Hindlimb muscle (tissue), 1 donor: ENCODE measurements at regions not wholly inside any gene's neighbourhood (a gene's known extent, or its start where the extent isn't known, plus 50 kb on each side); places are given as distances from the start of the nearest gene placed in this dataset.

Experiments used
- DNase-seq: peaks from one replicate; pipeline ENCODE4 v3.0.0-alpha.2; 2013

- DNase-seq: peak; percentile 33
These were observed 375.9 kb downstream of the MCTP2 start for GRCh38 chr15:94607176-94607654.

DNA sequence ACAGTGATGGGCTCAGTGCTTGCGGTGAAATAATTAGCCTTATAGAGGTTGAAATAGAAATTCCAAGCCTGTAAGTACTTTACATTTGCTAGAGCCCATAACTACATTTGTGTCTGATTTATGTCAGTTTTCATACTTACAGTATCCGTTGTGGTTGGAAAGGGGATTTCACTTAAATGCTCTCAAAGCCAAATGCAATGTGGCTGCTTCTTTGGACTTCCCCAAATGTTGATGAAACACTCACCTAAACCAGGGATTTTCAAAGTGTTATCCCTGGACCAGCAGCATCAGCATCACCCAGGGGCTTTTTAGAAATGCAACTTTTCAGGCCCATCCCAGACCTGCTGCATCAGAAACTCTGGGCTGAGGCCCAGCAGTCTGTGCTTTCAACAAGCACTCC is 378.7 kb downstream of the MCTP2 start:
- DNase-seq: no peak

- no peak for DNase-seq
These were observed 379.1 kb downstream of the MCTP2 start for GRCh38 chr15:94610485-94610884.

DNA sequence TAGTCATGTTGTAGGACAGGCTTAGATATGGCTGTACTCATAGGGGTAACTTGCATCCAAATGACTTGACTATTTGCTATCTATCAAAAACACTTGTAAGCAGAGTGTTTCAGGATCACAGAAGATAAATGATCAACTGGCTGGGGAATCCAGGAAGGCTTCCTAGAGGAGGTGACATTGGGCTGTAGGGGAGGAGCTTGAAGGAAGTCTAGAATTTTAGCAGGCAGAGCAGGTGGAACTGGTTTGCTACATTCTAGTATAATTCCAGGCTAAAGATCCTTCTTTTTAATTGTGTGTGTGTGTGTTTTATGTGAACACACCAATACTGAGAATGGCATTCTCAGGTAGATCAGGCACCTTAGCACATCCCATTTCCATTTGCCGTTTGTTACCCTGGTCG is 380.3 kb downstream of the MCTP2 start:
- no peak for DNase-seq

DNA sequence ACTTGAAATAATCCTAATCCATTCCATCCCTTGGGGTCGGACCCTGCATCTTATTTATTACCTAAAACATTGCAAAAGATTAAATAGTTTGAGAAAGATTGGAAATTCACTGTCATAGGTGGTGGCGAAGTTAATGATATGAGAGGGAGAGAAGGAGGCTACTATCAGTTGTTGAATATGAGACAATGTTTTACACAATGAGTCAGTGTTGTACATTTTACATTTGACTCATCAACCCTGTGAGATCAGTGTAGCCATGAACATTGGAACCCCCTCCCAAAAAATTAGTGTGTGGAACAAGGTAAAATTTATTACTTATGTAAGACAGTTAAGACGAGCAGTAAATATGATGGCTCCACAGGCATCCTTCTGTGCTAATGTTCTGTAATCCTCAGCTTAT is 384.3 kb downstream of the MCTP2 start:
- DNase-seq: no peak

GRCh38 chr15:94620632-94621031 is 389.3 kb downstream of the MCTP2 start:
- no peak for DNase-seq

DNA sequence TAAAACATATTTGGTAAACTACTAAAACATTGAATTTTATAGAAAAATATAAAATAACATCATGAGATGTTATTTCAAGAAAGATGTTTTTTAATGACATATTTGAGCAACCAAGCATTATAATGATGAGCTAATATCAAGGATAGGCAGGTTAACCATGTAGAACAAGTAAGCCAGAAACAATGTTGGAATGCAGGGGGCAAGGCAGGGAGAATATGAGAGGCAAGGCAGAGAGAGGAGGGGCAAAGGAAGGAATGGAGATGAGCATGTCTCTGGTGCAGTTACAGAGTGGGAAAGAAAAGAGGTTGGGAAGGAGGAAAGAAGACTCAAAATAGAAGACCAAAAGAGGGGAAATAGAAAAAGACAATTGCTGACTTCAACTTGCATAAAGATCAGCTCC is 390.4 kb downstream of the MCTP2 start:
- no peak for DNase-seq

GRCh38 chr15:94626949-94627348 is 395.6 kb downstream of the MCTP2 start:
- DNase-seq: no peak

- no peak for DNase-seq
These were observed 400.2 kb downstream of the MCTP2 start for GRCh38 chr15:94631608-94632007.

GRCh38 chr15:94638183-94638582 is 406.8 kb downstream of the MCTP2 start:
- no peak for DNase-seq

DNA sequence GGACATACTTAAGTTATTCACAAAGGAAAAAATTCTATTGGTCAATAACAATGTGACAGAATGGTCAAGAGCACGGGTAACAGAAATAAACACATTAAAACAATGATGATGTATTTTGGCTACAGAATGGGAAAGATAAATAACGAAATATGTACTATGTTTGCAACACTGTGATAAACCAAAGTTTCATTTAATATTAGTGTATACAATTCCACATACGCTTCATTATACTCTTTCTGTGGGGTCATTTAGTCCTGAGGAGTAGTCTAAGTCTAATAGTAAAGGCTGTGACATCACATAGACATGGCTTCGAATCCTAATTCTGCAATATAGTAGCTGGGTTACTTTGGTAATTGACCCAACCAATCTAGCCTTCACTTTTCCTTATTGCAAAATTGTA is 408.3 kb downstream of the MCTP2 start:
- DNase-seq: no peak

- no peak for DNase-seq
These were observed 413.1 kb downstream of the MCTP2 start for GRCh38 chr15:94644433-94644832.

- no peak for DNase-seq
These were observed 421.7 kb downstream of the MCTP2 start for GRCh38 chr15:94653071-94653470.

DNA sequence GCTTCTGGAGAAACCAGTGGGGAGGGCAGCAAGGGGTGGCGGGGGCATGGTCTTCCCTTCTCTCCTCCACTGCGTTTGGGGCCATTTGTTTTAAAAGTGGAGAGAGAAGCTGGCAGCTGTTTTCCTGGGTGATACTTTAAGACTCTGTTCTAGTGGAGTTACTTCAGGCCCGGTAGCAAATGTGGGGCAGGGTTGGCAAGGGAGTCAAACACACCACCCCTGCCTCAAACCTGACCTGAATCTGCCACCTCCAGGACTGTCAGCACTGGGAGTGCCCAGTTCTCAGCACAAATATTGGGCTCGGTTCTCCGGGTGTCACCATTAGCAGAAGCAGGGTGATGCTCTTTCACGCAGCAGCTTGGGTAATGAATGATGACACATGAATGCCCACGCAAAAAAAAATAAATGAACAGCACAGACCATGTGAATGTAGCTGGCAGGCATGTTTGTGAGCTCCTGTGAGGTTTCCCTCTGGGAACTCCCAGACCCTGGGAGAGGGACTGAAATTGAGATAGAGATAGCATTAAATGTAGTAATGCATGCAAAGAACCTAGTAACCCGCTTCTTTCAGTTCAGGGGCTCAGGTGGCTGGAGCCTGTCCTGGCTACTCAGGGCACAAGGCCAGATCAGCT is 424.0 kb downstream of the MCTP2 start:
- DNase-seq: no peak

GRCh38 chr15:94665676-94666441 is 434.5 kb downstream of the MCTP2 start:
- no peak for DNase-seq

DNA sequence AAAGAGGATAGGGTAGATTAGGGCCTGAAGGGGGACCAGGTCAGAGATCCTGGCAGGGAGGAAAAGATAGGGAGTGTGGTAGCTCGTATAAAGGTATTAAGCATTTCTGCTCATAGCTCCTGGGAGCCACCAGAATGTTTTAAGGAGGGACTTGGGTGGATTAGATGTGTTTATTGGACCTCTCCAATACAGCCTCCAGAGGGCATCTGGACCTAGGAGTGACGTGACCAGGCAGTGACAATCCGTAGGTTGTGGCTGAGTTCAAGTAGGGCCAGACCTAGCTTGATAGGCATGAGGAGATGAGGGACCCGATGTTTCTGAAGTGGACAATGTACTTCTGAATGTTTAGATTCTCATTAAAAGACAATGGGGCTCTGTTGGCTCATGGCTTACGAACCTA is 435.2 kb downstream of the MCTP2 start:
- DNase-seq: no peak

DNA sequence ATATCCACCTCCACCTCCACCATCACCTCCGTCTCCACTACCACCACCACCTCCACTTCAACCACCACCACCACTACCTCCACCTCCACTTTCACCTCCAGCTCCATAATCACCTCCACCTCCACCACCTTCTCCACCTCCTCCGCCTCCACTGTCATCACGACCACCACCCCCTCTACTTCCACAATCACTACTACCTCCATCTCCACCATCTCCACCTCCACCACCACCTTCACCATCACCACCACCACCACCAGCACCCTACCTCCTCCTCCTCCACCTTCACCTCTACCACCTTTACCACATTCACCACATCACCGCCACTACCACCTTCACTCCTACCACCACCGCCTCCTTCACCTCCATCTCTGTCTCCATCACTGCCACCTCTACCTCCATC is 435.7 kb downstream of the MCTP2 start:
- no peak for DNase-seq

DNA sequence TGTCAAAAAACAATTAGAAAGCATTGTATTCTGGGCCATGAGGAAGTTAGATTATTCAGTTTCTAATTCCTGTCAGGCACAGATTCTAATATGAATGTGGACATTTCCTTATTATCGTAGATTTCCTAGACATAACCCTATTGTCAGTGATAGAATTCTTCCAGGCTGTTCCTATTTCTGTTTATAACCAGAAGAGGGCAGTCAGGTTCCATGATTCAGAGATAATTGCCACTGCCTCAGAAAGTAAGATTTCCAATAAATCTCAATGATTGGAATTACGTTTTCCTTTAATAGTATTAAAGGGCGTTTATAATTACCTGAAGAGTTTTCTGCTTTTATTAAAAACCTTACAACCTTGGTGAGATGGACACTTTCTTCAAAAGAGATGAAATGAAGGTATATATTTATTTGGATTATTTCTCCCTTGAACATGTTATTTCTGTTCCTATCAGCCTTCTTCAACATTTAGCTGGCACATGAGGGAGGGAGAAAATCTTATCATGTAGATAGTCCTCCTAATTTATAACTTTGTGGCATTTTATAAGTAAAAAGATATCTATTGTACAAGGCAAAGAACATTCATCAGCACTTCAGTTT is 439.2 kb downstream of the MCTP2 start:
- DNase-seq: peak; percentile 44

DNA sequence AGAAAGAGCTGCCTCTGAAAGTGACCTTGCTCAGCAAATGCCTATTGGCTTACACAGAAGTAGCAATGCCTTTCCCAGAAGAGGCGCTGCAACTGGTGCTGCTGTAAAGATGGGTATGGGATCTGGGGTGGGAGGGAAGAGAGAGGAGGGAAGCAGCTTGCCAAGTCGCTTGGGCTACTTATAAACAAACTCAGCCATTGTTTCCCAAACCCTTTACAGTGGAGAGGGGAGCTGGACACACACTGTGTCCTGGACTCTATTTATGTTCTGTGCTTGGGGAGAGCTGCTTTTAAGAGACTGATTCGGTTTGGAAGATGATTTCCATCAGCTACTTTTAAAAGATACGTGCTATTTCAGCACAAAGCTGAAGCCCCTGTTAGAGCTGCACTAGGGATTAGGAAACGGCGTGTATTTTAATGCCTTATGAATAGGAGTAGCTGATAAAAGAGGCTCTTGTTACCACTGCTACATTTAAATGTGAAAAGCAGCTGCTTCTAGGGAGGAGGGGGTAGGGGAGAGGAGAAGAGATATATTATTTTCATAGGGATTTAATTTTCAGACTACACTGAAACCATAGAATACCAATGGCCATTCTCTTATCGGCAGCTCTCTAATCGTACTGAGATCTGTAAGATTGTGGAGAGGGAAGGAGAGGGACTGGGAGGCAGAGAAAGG is 440.6 kb downstream of the MCTP2 start:
- DNase-seq: peak; percentile 51

DNA sequence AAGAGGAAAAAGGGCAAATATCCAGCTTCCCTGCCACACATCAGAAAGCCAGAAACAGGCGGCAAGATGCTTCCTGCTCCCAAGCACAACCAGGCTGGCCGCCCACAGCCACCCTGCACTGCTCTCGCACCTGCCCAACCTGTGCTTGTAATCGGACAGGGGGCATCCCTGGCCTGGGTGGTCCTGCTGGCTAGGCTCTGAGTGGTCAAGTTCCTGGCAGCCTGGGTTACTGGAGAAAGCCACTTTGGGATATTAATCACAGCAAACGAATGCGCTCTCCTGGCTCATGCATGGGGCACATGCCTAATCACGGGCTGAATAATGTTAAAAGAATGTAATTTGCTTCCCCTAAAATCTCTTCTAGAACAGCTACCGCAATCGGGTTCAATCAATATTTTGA is 442.4 kb downstream of the MCTP2 start:
- DNase-seq: no peak

- no peak for DNase-seq
These were observed 442.9 kb downstream of the MCTP2 start for GRCh38 chr15:94674296-94674695.

- DNase-seq: no peak
These were observed 445.9 kb downstream of the MCTP2 start for GRCh38 chr15:94677202-94677790.

- DNase-seq: no peak
These were observed 450.8 kb downstream of the MCTP2 start for GRCh38 chr15:94682171-94682570.
